Prostate gland (tissue), 2 donors: ENCODE measurements at regions not wholly inside any gene's neighbourhood (a gene's known extent, or its start where the extent isn't known, plus 50 kb on each side); places are given as distances from the start of the nearest gene placed in this dataset.

Source experiments
- DNase-seq: peaks from one replicate; pipeline ENCODE4 v3.0.0-alpha.2; 2019; ENCODE audit warnings: low spot score
- H3K27ac ChIP-seq, 2 donors: fragments of 200-600 bp; sonication (generic); 2 replicates each; pipeline ENCODE4 v1.5.1; 2017 to 2019
- H3K27me3 ChIP-seq: fragments of 200-600 bp; sonication (generic); replicated peaks from 2 replicates; pipeline ENCODE4 v1.5.1; 2019; ENCODE audit not compliant: insufficient read depth
- H3K36me3 ChIP-seq, 2 donors: fragments of 200-600 bp; sonication (generic); 1 replicate in 1 of 2; 2 replicates in 1 of 2; pipeline versions ENCODE4 v1.5.1 to v1.8.1; 2017 to 2019
- H3K4me1 ChIP-seq: fragments of 200-600 bp; sonication (generic); replicated peaks from 2 replicates; pipeline ENCODE4 v1.5.1; 2019
- H3K4me3 ChIP-seq, 2 donors: fragments of 200-600 bp; sonication (generic); 2 replicates each; pipeline ENCODE4 v1.5.1; 2017 to 2019
- H3K9me3 ChIP-seq: fragments of 200-600 bp; sonication (generic); 2 replicates; pipeline ENCODE4 v1.5.1; 2017
- CTCF ChIP-seq, 4 experiments: fragments of 200-600 bp in 2 of 4; fragments of 450-650 bp in 2 of 4; sonication (generic) in 2 of 4; IDR thresholded peaks; 1 replicate in 3 of 4; 2 replicates in 1 of 4; pipeline ENCODE4 v1.5.1; 2016 to 2019; ENCODE audit warnings: antibody characterized with exemption in 4 of 4, mild to moderate bottlenecking in 2 of 4, moderate library complexity in 2 of 4
- POLR2A ChIP-seq: fragments of 450-650 bp; IDR thresholded peaks from one replicate; pipeline ENCODE4 v1.6.1; 2016; ENCODE audit warnings: antibody characterized with exemption, mild to moderate bottlenecking
- POLR2AphosphoS5 ChIP-seq: sonication (generic); formaldehyde crosslinking; IDR thresholded peaks from one replicate; pipeline ENCODE4 v1.6.1; 2017; ENCODE audit warnings: antibody characterized with exemption
- WGBS: methylation state at CpG from one replicate; pipeline ENCODE4 v1.1.5; 2018; 5-methylcytosine and 5-hydroxymethylcytosine counted together
- intact Hi-C: fragments of 100-400 bp; cut with DNase I; formaldehyde crosslinking; loops from one replicate; pipeline ENCODE4 v1.14.2; 2022

- H3K36me3 ChIP-seq = no peaks in the 10 kb centered on the region
- DNase-seq = no peak
- intact Hi-C loops = no loop called here
- H3K27ac ChIP-seq = no peak overlapping the region
- WGBS = 88% methylated on average over 6 of the region's 6 CpGs
- no peak for TF ChIP-seq POLR2AphosphoS5
- TF ChIP-seq POLR2A = no peak
- no peak for TF ChIP-seq CTCF (IDR thresholded peaks at IDR 0.05)
- no peak overlapping the region for H3K4me3 ChIP-seq
- H3K9me3 ChIP-seq = no peaks in the 10 kb centered on the region
- no peaks in the 10 kb centered on the region for H3K27me3 ChIP-seq
- H3K4me1 ChIP-seq = no peaks in the 10 kb centered on the region
Observed at GRCh38 chr2:100675373-100675772, 112.6 kb downstream of the PDCL3 start.

- H3K27me3 ChIP-seq = no peaks in the 10 kb centered on the region
- H3K4me3 ChIP-seq = no peak overlapping the region
- no peaks in the 10 kb centered on the region for H3K36me3 ChIP-seq
- H3K9me3 ChIP-seq = no peaks in the 10 kb centered on the region
- WGBS = 97% methylated on average over 4 of the region's 4 CpGs
- TF ChIP-seq CTCF (IDR thresholded peaks at IDR 0.05) = no peak
- TF ChIP-seq POLR2AphosphoS5 = no peak
- no peak for TF ChIP-seq POLR2A
- DNase-seq = no peak
- intact Hi-C loops = no loop called here
- H3K27ac ChIP-seq = no peak overlapping the region
- no peaks in the 10 kb centered on the region for H3K4me1 ChIP-seq
Observed at GRCh38 chr2:100675855-100676254, 113.1 kb downstream of the PDCL3 start.

- H3K27me3 ChIP-seq = no peaks in the 10 kb centered on the region
- H3K9me3 ChIP-seq = no peaks in the 10 kb centered on the region
- H3K4me1 ChIP-seq = no peaks in the 10 kb centered on the region
- 94% methylated on average over 4 of the region's 4 CpGs for WGBS
- intact Hi-C loops = no loop called here
- TF ChIP-seq POLR2A (no peak), POLR2AphosphoS5 (no peak), CTCF (IDR thresholded peaks at IDR 0.05) (no peak)
- H3K36me3 ChIP-seq = no peaks in the 10 kb centered on the region
- DNase-seq = no peak
- H3K4me3 ChIP-seq = no peak overlapping the region
- no peak overlapping the region for H3K27ac ChIP-seq
Observed at GRCh38 chr2:100676346-100676745, 113.6 kb downstream of the PDCL3 start.

GRCh38 chr2:100677611-100678185, 114.9 kb downstream of the PDCL3 start:
- no peaks in the 10 kb centered on the region for H3K36me3 ChIP-seq
- no peaks in the 10 kb centered on the region for H3K27me3 ChIP-seq
- H3K27ac ChIP-seq = no peak overlapping the region
- no peak for TF ChIP-seq POLR2A
- TF ChIP-seq POLR2AphosphoS5 = no peak
- no peak for TF ChIP-seq CTCF (IDR thresholded peaks at IDR 0.05)
- no peak for DNase-seq
- no peaks in the 10 kb centered on the region for H3K4me1 ChIP-seq
- WGBS = 94% methylated on average over 11 of the region's 11 CpGs
- H3K9me3 ChIP-seq = no peaks in the 10 kb centered on the region
- H3K4me3 ChIP-seq = no peak overlapping the region
- intact Hi-C loops = no loop called here

- H3K4me1 ChIP-seq = no peaks in the 10 kb centered on the region
- no peak for TF ChIP-seq POLR2A
- TF ChIP-seq POLR2AphosphoS5 = no peak
- no peak for TF ChIP-seq CTCF (IDR thresholded peaks at IDR 0.05)
- H3K9me3 ChIP-seq = no peaks in the 10 kb centered on the region
- intact Hi-C loops = no loop called here
- no peaks in the 10 kb centered on the region for H3K36me3 ChIP-seq
- H3K4me3 ChIP-seq = no peak overlapping the region
- no peaks in the 10 kb centered on the region for H3K27me3 ChIP-seq
- H3K27ac ChIP-seq = no peak overlapping the region
- DNase-seq = no peak
- WGBS = 92% methylated on average over 10 of the region's 10 CpGs
Observed at GRCh38 chr2:100679211-100679610, 116.4 kb downstream of the PDCL3 start.
